HuH-7.5 (cell line): ENCODE measurements at regions not wholly inside any gene's neighbourhood (a gene's known extent, or its start where the extent isn't known, plus 50 kb on each side); places are given as distances from the start of the nearest gene placed in this dataset.
"Not testable (repeated sequence)": the region's sequence is repeated elsewhere in the genome, so short reads cannot be mapped to it uniquely, and the experiment has no call there.

ENCODE experiments used
- DNase-seq: peaks from one replicate; pipeline ENCODE4 v3.0.0; 2011; ENCODE audit warnings: low spot score

DNA sequence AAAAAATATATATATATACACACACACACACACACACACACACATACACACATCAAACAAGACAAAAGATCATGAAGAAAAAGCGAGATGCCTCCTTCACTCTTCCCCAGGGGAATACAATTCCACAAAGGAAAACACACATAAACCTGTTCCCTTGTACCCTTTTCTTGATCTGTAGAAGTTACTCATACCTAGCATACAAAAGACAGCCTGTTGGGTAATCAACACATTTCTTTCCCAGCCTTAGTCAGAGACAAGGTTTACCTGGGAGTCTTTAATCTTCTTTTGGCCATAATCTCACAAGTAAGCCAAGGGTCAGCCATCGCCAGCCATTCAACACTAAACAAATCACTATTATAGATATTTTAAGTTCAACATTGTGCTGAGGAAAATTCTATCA lies 407.0 kb downstream of the SUCLG1 start:
- DNase-seq = no peak

DNA sequence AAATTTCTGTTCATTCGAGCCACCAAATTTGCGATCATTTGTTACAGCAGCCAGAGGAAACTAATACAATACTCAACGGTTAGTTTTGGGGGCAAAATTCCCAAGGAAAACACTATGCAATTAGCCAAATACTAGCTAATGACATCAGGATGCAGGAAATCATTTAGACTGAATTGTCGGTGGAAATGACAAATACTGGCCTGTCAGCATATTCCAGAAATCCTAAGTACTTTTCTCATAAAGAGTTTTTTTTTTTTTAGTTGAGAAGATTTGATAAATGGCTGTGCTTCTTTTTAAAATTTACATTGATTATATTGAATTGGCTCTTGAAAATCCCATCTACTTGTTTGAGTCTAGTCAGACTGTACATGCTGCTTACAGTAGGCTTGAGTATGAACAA lies 410.1 kb downstream of the SUCLG1 start:
- no peak for DNase-seq

DNA sequence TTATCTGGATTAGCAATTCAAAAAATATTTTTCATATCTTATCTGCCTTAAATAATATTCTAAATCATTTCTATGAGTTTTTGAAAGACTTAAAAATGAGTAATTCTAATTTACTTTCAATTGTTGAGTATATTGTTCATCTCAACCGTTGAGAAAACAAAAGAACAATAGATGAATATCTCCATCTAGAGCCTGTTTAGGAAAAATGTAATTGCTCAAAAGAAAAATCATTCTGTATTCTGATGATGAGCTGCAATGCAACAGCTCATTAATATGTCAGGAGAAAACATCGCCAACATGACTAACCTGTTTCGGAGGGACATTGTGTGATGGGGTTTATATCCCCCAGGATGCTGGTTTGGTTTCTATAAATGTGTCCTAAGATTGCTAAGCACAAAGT lies 417.6 kb downstream of the SUCLG1 start:
- DNase-seq = no peak

DNA sequence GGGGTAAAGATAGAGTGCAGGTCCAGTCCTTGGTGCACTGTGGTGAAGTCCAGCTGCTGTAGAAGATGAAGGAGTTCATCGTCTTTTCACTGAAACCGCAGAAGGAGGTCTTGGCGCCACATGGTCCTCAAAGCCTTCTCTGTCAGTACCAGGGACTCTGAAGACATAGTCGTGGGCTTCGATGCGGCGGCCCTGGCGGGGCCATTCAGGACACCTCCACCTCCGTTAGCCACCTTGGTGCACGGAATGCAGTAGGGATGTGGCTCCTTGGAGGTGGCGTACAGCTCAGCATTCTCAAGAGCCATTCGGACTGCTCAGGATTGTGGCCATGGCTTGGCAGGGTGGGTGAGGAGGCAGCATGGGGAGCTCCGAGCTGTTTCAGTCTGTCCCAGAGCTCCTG lies 418.8 kb downstream of the SUCLG1 start:
- no peak for DNase-seq

DNA sequence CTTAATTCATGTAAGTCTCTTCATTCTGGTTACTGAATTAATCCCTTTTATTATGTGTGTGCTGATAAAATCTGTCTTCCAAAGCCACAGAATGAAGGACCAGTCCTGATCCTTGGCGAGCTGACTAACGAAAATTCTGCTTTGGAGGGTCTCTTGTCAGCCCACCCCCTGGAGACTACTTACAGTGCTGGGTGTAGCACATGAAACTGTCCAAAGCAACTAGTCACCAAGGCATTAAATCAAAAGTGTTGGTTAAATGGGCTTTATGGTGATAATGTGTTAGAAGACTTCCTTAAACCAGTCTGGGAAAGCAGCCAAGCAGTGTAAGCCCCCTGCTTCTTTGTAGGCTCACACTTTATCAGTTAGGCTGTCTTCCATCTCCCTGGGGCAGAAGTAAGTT lies 420.2 kb downstream of the SUCLG1 start:
- DNase-seq = no peak

DNA sequence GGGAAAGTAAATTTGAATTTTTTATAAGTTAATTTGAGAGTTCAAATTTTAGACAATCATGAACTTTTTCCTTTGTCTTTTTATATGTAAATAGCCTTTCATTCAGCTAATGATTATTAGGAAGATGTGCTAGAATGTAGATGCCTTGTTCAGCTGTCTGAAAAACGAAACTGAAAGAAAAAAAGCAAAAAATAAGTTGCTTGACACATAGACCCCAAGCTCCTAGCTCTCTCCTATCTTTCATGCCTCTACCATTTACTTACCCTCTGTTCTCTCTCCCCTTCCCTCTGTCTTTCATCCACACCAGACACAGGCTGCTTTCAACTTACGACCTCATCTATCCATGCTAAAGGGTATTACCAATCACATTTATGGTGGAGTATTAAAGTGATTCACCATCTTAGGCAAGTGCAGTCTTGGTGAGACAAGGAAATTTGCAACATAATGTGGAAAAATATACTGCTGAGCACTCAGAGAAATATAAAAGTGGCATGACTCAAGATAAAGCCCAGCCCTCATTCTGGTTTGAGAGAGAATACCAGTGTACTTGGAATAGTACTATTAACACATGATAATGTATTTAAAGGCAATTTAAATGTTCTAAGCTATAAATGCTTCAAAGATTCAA lies 425.6 kb downstream of the SUCLG1 start:
- DNase-seq = no peak

DNA sequence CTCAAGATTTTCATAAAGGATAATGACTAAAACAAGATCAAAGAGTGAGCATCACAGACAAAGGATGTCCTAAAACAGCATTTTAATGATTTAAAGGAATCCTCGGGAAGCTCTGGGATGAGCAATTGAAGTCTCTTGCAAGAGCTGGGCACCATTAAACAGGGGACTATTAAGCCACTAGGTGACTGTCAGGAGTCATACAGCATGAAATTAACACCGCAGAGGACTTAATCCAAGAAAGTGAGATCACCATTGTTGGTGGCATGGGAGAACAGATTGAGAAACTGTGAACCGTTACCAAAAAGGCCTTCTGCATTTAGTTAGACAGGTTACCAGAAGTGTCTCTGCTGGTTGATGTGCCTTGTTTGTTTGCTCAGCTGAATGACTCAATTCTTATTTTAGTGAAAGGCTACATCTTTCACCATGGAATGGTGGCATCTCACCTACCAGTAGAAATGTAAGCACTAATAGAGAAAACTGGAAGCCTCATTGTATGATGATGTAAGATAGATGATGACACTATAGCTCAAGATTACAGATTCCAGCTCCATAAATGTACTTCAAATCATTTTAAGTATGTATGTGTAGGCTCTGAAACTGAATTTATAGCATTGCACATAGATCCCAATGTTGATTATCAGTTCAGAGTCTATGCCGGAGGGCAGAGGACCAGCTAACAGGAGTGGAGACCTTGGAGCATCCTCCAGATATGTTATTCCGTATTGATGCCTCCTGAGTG lies 427.6 kb downstream of the SUCLG1 start:
- DNase-seq = no peak

DNA sequence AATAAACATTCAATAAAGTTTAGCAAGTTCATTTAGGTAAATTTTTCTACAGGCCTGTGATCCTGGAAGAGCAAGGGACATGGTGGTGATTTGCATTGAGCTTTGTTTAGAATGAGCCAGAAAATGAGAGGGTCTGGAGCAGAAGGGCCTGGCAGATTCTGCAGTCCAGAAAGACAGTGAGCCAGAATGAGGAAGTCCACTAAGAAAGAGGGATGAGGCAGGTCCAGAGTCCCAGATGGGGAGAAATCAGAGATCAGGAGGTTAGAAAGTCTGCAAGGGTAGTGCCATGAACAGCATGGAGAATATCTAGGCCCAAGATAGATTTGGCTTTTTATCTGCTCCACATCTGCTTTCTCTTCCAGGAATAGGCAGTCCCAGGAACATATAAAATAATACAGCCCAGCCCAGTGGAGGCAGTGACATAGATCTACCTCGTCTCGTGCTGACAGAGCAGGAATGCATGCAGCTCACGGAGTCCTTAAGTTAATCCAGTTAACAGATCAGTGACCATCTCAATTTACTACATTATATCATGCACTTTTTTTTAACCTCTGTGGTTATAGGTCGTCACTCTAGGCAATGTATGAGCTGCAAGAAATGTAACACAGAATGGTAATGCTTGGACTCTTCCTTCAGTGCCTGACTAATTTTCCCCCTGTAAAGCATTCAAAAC lies 429.0 kb downstream of the SUCLG1 start:
- DNase-seq = no peak

DNA sequence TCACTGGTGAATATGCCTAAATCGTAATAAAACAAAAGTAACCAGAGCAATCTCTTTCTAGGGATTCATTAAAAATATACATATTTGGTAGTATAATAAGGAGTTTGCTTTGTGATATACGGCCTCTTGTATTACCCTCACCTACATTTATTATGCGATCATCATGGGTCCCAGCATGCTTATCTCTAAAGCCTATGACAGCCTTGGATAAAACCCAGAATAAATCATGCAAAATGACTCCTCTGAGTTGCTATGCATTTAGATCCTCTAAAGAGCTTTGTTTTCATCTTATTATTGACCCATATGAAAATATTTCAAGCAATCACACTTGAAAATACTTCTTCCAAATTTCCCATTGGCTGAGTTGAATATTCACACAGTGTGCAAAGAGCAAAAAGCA lies 432.3 kb downstream of the SUCLG1 start:
- no peak for DNase-seq

DNA sequence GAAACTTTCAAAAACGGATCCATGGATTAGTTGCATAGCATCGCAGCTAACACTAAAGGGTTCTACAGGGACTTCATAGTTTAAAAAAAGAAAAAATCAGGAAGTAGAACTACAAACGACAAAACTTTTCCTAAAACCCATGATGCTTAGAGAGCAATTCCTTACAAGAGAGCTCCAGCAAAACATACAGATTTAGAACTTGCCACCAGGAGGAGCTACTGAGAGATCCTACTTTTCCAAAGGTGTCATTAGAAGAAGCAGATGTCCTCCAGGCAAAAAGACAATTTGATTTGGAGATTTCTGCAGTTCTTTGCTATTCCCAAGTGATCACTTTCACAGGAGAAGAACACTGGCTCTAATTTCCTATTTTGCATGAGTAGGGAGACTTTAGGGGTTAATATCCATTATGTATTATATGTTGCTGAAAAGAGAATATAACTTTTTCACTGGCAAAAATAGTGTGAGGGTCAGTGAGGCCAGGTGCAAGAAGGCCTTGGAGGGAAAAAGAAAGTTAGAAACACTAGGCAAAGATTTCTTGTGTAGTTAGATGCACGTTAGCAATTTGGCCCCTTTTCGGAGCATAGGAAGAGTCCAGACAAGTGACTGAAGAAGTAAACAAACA lies 436.2 kb downstream of the SUCLG1 start:
- DNase-seq = peak; percentile 20

DNA sequence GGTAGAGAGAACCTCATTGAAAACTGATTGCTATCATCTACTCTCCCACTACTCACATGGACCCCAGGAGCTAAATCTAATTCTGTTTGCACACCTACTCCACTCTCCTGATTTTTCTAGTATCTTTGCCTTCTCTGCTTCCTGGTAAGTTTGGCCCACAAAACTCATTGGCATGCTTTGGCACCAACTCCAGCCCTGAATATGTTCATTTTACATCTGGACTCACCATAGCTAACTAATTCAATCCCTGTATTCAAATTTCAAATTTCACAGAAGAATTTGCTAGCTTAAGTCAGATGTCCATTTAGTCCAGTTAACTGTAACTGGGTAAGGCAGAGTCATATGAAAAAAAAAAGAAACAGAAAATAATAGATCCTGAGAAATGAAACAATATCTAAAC lies 442.1 kb downstream of the SUCLG1 start:
- DNase-seq = no peak

DNA sequence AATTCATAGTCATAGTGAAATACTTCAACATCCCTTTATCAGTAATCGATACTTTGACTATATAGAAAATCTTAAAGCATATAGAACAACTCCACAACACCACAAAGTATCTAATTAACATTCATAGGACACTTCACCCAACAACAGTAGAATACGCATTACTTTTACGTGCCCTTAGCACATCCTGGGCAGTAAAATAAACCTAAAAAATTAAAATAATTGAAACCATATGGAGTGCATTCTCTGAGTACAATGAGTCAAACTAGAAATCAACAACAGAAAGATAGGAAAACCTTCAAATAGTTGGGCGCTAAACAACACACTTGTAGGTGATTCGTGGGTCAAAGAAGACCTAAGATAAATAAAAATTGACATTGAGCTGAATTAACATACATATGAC lies 442.9 kb downstream of the SUCLG1 start:
- DNase-seq = no peak

DNA sequence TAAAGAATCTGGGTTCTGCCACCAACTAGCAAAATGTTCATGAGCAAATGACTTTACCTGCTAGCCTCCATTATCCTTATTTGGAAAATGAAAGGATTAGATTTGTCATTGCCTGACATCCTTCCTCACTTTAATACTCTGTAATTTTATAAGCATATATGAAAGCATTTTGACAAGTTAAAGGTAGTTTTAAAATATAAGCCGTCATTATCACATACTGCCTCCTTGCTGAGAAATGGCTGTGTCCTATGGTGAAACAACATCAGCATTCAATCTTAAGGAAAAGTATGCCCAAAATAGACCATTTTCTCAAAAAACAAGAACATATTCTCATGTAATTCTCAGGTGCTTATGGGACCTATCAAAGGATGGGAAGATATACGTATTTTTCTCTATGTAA lies 461.2 kb downstream of the SUCLG1 start:
- no peak for DNase-seq

DNA sequence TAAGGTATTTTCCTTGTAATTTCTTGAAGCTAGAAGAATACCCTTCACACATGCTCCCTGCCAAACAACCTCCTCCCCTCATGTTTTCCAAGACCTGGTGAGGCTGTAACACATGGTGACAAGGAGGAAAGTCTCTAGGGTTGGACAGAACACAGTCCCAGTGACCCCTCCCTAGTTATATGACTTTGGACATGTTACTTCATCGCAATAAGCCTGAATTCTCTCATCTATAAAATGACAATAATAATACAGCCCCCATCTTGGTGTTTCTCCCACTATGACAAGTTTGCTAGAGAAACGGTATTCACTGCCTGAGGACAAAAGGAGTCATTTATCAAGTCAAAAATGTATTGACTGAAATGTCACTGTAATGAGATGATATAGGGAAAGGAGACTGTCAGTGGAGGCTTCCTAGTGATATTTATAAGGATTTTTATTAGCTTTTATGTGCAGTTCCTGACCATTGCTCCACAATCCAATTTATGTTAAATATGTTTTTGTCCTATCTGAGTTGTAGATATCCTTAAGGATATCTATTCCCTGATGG lies 464.4 kb downstream of the SUCLG1 start:
- no peak for DNase-seq

DNA sequence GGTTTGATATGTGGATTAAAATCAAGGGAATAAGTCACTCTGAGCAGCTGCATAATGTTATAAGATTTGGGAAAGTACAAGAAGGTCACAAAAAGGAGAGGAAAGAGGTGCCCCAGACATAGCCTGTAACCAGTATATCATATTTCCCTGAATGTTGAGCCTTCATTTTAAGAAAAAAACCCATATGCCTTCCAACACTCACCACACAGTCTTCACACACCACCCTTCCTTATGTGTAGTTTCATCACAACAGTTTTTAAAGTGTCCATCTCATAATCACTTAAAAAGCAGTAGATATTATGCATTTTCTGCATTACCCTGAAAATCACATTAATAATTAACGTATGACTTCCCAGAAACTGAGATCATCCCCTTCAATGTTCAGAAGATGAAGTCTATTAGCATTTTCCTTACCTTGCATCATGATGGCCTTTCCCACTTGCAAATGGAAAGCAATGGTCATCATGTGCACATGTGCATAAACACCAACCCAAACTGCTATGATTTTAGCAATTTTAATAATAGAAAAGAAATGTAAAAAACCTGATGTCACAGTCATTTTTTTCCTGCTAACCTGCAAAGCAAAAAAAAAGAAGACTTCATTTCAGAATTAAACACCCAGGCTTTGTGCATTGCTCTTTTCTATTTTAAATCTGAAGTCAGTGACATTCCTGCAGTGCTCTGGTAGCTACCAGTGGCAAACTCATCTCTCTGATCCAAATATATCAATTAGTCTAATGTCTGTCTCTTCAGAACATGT lies 465.0 kb downstream of the SUCLG1 start:
- no peak for DNase-seq

DNA sequence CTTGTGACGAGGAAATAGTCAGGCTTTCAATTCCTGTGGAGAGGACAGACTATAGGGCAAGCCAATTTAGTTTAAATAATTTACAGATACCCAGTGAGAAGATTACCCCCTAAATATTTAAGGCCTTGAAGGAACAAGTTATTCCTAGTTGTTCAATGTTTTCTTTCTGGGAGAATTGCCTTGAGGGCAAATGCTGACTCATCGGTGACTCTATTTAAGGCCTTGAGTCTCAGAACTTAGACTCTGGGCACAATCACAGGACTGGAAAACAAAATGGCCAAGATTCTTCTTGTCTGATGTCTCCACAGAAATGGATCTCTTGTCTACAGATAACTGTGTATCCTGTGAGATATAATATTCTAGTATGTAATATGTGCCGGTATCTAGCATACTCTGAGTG lies 467.1 kb downstream of the SUCLG1 start:
- no peak for DNase-seq

DNA sequence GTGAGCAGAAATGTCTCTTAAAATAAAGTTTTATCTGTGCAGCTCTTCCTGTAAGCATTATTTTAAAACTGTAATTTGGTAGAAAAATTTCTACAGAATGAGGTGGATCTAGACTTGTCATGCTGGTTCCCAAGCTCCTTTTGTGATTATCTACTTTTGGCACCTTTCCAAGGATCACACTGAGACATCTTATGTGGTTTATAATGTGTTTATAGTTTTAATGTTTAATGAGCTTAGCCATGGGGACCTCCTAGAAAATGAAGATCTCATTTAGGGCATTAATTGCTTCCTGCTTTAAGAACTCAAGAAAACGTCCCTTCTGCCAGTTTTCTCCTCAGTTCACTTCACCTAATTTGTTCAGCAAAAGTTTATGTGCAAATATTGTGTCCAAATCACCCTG lies 468.4 kb downstream of the SUCLG1 start:
- no peak for DNase-seq

DNA sequence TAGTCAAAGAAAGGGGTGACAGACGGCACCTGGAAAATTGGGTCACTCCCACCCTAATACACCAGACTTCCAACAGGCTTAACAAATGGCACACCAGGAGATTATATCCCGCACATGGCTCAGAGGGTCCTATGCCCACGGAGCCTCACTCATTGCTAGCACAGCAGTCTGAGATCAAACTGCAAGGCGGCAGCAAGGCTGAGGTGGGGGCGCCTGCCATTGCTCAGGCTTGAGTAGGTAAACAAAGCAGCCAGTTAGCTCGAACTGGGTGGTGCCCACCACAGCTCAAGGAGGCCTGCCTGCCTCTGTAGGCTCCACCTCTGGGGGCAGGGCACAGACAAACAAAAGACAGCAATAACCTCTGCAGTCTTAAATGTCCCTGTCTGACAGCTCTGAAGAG lies 482.5 kb downstream of the SUCLG1 start:
- not testable (repeated sequence) for DNase-seq

DNA sequence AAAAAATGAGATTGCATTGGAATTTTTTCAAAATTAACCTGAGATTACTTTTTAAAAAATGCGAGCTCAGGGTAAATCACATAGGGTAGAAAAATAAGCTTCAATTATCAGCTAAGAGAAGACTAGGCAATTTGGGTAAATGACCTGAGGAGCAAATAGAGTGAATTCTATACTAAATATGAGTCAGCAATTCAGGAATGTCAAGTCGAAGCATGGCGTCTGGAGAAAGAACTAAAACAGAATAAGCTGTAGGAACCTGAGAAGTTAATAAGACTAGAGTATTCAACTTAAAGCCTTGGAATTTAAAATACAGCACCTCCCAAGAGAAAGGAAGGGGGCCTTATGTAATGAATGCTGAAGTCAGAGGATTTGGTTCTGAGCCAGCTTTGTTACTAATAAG lies 487.0 kb downstream of the SUCLG1 start:
- no peak for DNase-seq

DNA sequence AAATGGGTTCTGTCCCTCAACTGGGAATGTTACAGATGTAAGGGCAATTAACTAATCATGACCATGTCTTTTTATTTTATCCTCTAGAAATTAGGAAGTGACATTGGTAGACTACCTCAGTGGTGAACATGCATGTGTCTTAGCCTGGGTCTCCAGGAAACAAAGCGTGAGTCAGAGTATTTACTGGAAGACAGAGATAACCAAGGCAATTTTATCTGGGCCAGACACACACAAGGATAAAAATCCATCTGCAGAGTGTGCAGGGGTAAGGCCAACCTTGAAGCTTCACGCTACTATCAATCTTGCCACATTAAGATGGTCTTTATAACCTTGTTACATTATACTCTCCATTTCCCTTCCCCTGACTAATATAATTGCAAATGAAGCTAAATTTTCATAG lies 487.5 kb downstream of the SUCLG1 start:
- DNase-seq = no peak

DNA sequence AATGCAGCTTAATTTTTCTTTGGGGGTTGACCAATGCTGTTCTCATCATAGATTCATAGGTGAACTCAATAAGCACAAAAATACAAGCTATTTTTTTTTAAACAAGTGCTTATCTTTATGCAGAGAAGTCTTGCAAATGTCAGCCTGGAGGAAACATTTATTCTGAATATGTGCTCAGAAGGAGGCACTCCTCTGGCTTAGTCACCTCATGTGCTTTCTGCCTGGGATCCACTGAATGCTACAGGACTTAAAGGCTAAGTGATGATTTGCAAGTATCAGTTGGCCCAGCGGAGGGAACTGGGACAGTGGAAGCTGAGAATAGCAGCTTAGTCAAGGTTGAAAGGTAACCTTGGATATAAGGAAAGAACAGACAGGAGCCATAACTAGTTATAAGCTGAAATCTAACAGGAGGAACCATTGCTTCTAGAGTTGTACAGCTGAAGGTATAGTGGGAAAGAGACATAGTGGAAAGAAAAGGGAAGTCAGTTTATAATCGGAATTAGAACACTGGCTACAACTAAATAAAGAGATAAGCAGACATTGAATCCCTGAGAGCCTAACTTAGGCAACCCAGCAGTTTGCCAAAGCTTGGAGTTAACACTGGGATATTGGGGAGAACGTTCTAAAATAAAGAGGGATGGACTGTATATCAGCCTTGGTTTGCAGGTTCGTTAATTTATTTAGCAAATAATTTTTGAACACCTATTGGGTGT lies 488.7 kb downstream of the SUCLG1 start:
- no peak for DNase-seq
